Activated CD4-positive, alpha-beta T cell treated with anti-CD3 and anti-CD28 coated beads, Interleukin-2, amount 10 ng/mL, durations not matched to agents 7 days and 5 days (primary cell): ENCODE measurements at regions not wholly inside any gene's neighbourhood (a gene's known extent, or its start where the extent isn't known, plus 50 kb on each side); places are given as distances from the start of the nearest gene placed in this dataset.

Source experiments
- CTCF ChIA-PET: fragments of 350-600 bp; sonication (Branson Sonifier 250); formaldehyde crosslinking; loops from one replicate; lab custom pipeline; 2021; ENCODE audit warnings: antibody characterized with exemption; lab: Charles Lee
- POLR2A ChIA-PET: fragments of 350-600 bp; sonication (Branson Sonifier 250); formaldehyde crosslinking; loops from one replicate; lab custom pipeline; 2021; ENCODE audit warnings: antibody characterized with exemption; lab: Charles Lee
- DNase-seq: peaks from one replicate; pipeline ENCODE4 v3.0.0-alpha.2; 2020
- H3K27ac Mint-ChIP-seq: one replicate; pipeline ENCODE4 v1.8.0; 2021; ENCODE audit warnings: mild to moderate bottlenecking, moderate library complexity, mixed read lengths
- H3K27me3 Mint-ChIP-seq: one replicate; pipeline ENCODE4 v1.8.0; 2021; ENCODE audit warnings: mixed read lengths
- H3K36me3 Mint-ChIP-seq: one replicate; pipeline ENCODE4 v1.8.0; 2021; ENCODE audit warnings: low read depth, mixed read lengths
- H3K4me1 Mint-ChIP-seq: one replicate; pipeline ENCODE4 v1.8.0; 2021; ENCODE audit warnings: mixed read lengths
- H3K4me3 Mint-ChIP-seq: one replicate; pipeline ENCODE4 v1.8.0; 2021; ENCODE audit warnings: mild to moderate bottlenecking, moderate library complexity, mixed read lengths
- H3K9me3 Mint-ChIP-seq: one replicate; pipeline ENCODE4 v1.8.0; 2021; ENCODE audit warnings: mixed read lengths

DNA sequence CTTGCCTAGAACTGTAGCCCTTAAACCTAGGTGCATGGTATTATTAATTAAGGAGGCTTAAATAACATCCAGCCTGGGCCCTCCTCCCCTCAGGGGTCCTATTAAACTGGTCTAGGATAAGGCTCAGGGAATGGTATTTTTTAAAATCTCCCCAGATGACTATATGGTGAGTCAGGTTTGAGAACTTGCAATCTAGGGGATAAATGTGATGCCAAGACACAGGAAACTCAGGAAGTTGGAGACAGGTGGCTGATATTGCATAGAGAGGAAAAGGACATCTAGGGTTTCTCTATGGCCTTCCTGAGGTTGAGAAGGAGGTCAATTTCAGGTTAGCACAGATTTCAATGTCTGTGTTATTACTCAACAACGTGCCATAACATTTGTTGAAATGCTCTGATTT, 581.0 kb downstream of the TLE1 start:
- Mint-ChIP-seq H3K27ac (no peak overlapping the region), H3K27me3 (peaks cover 3% of the 10 kb centered on the region), H3K9me3 (no peaks in the 10 kb centered on the region), H3K4me3 (no peak overlapping the region), H3K36me3 (no peaks in the 10 kb centered on the region), H3K4me1 (peaks cover 7% of the 10 kb centered on the region)
- CTCF ChIA-PET: no interaction called here
- no peak for DNase-seq
- POLR2A ChIA-PET: no interaction called here

DNA sequence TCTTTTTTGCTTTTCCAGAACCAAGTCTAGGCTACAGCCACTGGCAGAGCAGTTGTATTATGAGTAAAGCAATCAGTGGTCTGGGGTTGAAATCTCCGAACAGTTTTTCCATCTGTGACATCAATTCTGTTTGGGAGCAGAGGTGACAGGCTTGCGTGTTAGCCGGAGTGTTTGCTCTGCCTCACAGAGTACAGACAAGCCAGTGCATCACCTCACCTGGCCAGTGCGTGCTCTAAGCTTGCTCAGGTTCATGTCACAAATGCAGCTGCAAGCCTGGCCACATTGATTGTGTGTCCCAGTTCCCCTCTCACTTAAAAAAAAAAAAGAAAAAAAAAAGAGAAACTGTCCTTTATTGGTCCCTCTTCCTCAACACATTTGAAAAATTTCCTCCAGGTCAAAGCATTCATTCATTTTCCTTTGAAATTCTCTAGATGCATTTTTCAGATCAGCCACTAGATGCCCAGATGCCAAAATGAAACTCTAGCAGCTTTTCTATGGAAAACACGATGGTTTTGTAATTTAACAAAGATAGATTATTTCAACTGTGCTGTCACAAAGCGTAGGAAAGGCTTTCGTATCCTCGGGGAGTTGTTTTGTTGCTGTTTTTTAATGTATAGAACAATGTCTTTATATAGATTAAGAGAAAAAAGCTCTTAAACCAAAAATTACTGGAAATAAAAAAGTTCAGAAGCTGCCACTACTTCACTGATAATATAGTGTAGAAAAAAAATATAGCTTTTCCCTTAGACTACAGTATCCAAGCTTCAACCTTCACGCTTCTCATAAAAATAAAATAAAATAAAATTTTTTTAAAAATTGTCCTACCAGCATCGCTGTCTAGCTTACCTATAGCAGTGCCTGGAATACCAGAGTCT, 585.5 kb downstream of the TLE1 start:
- no peak overlapping the region for H3K4me3 Mint-ChIP-seq
- peaks cover 3% of the 10 kb centered on the region for H3K27me3 Mint-ChIP-seq
- no peak for DNase-seq
- H3K9me3 Mint-ChIP-seq: no peaks in the 10 kb centered on the region
- no peak overlapping the region for H3K27ac Mint-ChIP-seq
- POLR2A ChIA-PET: no interaction called here
- CTCF ChIA-PET: no interaction called here
- H3K4me1 Mint-ChIP-seq: no peaks in the 10 kb centered on the region
- no peaks in the 10 kb centered on the region for H3K36me3 Mint-ChIP-seq

DNA sequence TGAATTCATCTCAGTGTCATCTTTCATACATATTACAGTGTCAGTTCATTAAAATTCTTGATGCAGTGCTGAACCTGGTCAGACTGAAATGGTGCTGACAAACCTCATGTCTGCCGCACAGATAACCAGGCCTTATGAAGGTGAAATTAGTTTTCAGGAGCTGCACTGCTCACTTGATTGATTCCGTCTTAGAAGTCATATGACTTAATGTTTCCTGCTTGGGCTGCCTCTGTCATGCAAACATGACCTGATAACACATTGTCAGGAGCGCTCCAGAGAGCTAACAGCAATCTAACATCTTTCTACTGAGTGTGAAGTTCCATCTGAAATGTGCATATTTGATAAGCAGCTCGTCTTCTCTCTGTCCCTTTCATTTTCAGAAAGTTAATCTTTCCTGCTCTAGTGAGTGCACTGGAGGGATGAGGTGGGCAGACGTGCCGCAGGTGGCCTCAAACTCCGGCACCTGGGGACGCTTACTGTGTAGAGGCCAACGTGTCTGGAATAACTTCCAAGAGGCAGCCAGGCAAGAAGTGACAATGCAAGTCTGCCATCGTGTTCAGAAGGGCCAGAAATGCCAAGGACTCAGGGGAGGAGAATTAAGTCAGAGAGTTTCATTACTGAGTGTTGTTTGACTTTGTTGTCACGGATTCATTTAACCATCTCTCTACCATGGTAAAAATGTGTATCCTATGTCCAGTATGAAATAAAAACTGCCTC, 592.1 kb downstream of the TLE1 start:
- DNase-seq: no peak
- H3K4me1 Mint-ChIP-seq: no peaks in the 10 kb centered on the region
- no peaks in the 10 kb centered on the region for H3K9me3 Mint-ChIP-seq
- no peaks in the 10 kb centered on the region for H3K36me3 Mint-ChIP-seq
- ChIA-PET POLR2A (no interaction called here), CTCF (no interaction called here)
- no peak overlapping the region for H3K4me3 Mint-ChIP-seq
- H3K27me3 Mint-ChIP-seq: no peaks in the 10 kb centered on the region
- H3K27ac Mint-ChIP-seq: no peak overlapping the region

DNA sequence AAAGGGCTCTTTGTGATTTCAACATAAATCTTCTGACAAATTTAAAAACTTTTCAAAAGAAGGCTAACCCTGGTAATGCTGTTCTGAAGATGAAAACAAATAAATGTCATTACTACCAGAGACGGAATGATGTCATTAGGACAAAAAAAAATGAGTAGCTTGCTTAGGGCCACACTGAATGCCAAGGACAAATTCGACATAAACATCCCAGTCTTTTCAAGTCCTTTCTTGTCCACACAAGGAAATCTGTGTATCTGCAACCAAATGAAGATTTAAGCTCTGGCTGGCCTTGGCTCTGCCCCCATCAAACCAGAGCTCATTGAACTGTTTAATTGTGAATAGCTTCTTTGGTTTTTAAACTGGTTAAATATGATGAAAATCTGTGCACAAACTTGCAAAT, 592.7 kb downstream of the TLE1 start:
- H3K9me3 Mint-ChIP-seq: no peaks in the 10 kb centered on the region
- no peak for DNase-seq
- H3K4me3 Mint-ChIP-seq: no peak overlapping the region
- CTCF ChIA-PET: no interaction called here
- H3K27me3 Mint-ChIP-seq: no peaks in the 10 kb centered on the region
- H3K27ac Mint-ChIP-seq: no peak overlapping the region
- POLR2A ChIA-PET: no interaction called here
- no peaks in the 10 kb centered on the region for H3K4me1 Mint-ChIP-seq
- no peaks in the 10 kb centered on the region for H3K36me3 Mint-ChIP-seq

DNA sequence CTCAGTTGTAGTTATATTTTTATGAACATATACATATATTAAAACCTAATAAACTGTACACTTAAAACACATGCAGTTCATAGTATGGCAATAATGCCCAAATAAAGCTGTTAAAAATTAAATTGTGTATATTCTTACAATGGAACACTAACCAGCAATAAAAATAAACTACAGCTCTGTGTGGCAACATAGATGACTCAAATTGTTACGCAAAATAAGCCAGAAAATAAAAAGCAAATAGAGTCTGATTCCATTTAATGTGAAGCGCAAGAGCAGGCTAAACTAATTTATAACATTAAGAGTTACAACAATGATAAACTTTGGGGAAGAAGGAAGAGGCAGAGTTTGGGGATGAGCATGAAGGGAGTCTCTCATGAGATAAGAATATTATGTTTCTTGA, 597.3 kb downstream of the TLE1 start:
- ChIA-PET POLR2A (no interaction called here), CTCF (no interaction called here)
- Mint-ChIP-seq H3K27me3 (no peaks in the 10 kb centered on the region), H3K27ac (no peak overlapping the region), H3K4me3 (no peak overlapping the region), H3K36me3 (no peaks in the 10 kb centered on the region), H3K4me1 (no peaks in the 10 kb centered on the region), H3K9me3 (no peaks in the 10 kb centered on the region)
- no peak for DNase-seq

DNA sequence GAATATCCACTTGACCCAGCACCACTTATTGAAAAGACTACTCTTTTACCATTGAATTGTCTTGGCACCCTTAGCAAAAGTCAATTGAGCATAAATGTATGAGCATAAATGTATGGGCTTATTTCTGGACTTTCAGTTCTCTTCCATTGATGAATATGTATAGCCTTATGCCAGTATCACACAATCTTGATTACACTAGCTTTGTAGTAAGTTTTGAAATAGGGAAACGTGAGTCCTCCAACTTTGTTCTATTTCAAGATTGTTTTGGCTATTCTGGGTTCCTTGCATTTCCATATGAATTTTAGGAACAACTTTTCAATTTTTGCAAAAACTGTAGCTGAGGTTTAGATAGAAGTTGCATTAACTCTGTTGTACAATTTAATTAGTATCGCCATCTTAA, 601.0 kb downstream of the TLE1 start:
- POLR2A ChIA-PET: no interaction called here
- no peaks in the 10 kb centered on the region for H3K27me3 Mint-ChIP-seq

DNA sequence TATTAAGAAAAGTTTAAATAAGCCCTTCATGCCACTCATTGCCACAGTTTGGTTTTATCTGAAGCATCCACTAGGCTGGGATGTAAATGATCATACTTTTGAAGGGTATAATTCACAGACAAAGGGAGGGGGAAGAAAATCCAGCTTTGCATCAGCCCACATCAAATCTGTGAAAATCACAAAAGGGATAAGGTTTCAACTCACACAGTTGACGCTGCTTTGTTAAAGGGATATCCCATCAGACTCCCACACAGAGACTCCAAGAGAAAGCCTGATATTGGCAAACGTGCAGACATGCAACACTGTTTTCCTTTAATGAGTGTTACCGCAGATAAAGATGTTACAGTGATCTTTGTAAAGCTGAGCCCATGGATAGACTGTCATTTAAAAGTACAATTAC, 602.9 kb downstream of the TLE1 start:
- Mint-ChIP-seq H3K4me1 (no peaks in the 10 kb centered on the region), H3K4me3 (no peak overlapping the region), H3K27ac (no peak overlapping the region), H3K9me3 (peaks cover 2% of the 10 kb centered on the region), H3K36me3 (no peaks in the 10 kb centered on the region), H3K27me3 (no peaks in the 10 kb centered on the region)
- CTCF ChIA-PET: no interaction called here
- DNase-seq: no peak
- POLR2A ChIA-PET: no interaction called here

More for the DNA sequence above, 601.0 kb downstream of the TLE1 start:
- H3K36me3 Mint-ChIP-seq: no peaks in the 10 kb centered on the region
- no peak for DNase-seq
- CTCF ChIA-PET: no interaction called here
- H3K27ac Mint-ChIP-seq: no peak overlapping the region
- no peaks in the 10 kb centered on the region for H3K9me3 Mint-ChIP-seq
- no peaks in the 10 kb centered on the region for H3K4me1 Mint-ChIP-seq
- H3K4me3 Mint-ChIP-seq: no peak overlapping the region

DNA sequence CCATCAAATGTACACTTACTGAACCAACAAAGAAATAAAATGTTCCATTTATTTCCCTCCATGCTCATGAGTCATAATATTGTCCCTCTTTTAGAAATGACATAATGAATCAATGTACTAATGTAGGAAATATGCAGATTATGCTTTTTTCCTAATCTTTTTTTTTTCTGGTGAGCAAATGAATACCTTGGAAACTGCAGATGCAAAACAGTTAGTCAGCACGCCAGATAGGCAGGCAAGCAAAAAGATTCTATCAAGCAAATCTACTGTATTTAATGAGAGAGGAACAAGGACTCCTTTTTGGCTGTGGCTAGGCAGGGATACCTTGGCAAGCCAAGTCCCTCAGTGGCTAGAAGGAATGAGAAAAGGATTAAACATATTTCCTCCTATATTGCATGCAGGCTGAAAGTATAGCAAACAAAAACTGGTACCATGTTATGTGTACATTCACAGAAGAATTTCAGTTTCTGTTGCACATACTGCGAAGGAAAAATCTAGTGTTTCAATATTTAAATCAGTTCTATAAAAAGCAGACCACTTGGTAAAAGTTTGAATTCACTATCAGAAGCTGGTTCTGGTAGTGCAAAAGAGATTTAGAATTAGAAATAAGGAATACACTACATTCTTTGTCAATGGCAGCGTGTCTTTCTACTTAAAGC, 605.4 kb downstream of the TLE1 start:
- no peaks in the 10 kb centered on the region for H3K27me3 Mint-ChIP-seq
- POLR2A ChIA-PET: no interaction called here
- no peaks in the 10 kb centered on the region for H3K4me1 Mint-ChIP-seq
- DNase-seq: no peak
- H3K36me3 Mint-ChIP-seq: no peaks in the 10 kb centered on the region
- no peak overlapping the region for H3K27ac Mint-ChIP-seq
- H3K4me3 Mint-ChIP-seq: no peak overlapping the region
- CTCF ChIA-PET: no interaction called here
- H3K9me3 Mint-ChIP-seq: peaks cover 2% of the 10 kb centered on the region

DNA sequence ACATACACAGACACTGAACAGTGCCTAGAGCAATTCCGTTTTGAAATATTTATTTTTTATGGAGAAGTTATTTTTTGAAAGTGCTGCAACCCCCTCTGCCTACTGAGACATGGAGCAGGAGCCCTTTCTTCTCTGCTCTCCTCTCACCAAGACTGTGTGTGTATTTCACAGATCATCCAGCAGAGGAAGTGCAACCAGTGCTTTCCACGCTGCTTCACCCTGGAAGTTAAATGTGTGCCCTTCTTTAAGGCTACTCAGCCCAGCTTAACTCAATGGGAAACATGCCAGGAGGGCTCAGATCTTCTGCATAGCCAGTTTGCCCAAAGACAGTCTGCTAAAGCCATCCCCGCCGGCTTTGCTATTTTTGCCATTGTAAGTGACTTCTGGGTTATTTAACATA, 606.3 kb downstream of the TLE1 start:
- no peak overlapping the region for H3K4me3 Mint-ChIP-seq
- no peak for DNase-seq
- H3K36me3 Mint-ChIP-seq: no peaks in the 10 kb centered on the region
- H3K27ac Mint-ChIP-seq: no peak overlapping the region
- ChIA-PET POLR2A (no interaction called here), CTCF (no interaction called here)
- H3K27me3 Mint-ChIP-seq: no peaks in the 10 kb centered on the region
- H3K9me3 Mint-ChIP-seq: peaks cover 2% of the 10 kb centered on the region
- no peaks in the 10 kb centered on the region for H3K4me1 Mint-ChIP-seq

DNA sequence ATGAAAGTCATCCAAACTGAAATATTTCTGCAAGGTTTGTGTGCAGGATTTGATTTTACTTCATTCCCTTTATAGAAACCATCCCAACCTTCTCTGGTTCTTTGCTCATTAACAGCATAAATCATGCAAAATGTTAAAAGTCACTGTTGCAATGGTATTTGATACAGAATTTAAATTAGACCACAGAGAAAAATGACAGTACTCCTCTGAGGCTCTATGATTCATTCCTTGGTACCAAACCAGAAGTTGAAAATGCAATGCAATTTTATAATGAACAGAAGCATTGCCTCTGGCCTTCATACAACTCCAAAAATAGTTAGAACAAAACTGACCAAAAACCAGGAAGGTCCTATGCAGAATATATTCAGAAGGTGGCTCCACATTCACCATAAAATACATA, 607.1 kb downstream of the TLE1 start:
- ChIA-PET POLR2A (no interaction called here), CTCF (no interaction called here)
- H3K27me3 Mint-ChIP-seq: no peaks in the 10 kb centered on the region
- no peaks in the 10 kb centered on the region for H3K4me1 Mint-ChIP-seq
- DNase-seq: no peak
- peaks cover 2% of the 10 kb centered on the region for H3K9me3 Mint-ChIP-seq
- H3K27ac Mint-ChIP-seq: no peak overlapping the region
- no peak overlapping the region for H3K4me3 Mint-ChIP-seq
- no peaks in the 10 kb centered on the region for H3K36me3 Mint-ChIP-seq

DNA sequence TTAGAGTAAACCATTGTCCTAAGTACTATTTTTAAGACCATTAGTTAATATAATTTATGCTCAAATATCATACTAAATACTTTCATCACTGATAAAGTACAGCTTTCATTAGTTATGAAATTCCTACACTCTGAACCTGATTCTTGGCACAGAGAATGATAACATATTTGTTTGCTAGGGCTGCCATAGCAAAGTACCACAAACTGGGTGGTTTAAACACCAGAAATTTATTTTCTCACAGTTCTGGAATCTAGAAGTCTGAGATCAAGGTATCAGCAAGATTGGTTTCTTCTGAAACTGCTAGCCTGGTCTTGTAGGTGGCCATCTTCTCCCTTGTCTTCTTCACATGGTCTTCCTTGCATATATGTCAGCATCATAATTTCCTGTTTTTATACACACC, 608.4 kb downstream of the TLE1 start:
- Mint-ChIP-seq H3K27me3 (no peaks in the 10 kb centered on the region), H3K9me3 (peaks cover 2% of the 10 kb centered on the region), H3K36me3 (no peaks in the 10 kb centered on the region), H3K4me1 (no peaks in the 10 kb centered on the region), H3K27ac (no peak overlapping the region), H3K4me3 (no peak overlapping the region)
- no peak for DNase-seq
- ChIA-PET CTCF (no interaction called here), POLR2A (no interaction called here)

DNA sequence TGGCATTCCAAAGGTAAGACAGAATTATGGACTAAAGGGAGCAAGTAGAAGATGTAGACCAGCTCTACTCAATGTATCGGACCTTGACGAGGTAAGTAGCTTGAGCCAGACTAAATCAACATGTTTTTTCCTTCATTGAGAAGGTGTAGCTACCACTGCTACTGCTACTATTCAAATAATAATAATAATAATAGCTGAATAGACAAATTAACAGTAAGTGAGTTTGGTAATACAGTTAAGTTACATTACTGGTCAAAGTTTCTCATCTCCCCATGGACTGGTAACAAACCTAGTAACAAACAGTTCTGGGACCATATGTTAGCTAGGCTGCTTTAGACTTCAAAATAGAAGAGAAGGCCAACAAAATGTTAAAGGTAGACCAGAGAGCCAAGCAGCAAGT, 609.2 kb downstream of the TLE1 start:
- no peaks in the 10 kb centered on the region for H3K36me3 Mint-ChIP-seq
- no peak overlapping the region for H3K4me3 Mint-ChIP-seq
- H3K9me3 Mint-ChIP-seq: peaks cover 2% of the 10 kb centered on the region
- ChIA-PET CTCF (no interaction called here), POLR2A (no interaction called here)
- no peak overlapping the region for H3K27ac Mint-ChIP-seq
- H3K27me3 Mint-ChIP-seq: no peaks in the 10 kb centered on the region
- no peaks in the 10 kb centered on the region for H3K4me1 Mint-ChIP-seq
- DNase-seq: no peak

DNA sequence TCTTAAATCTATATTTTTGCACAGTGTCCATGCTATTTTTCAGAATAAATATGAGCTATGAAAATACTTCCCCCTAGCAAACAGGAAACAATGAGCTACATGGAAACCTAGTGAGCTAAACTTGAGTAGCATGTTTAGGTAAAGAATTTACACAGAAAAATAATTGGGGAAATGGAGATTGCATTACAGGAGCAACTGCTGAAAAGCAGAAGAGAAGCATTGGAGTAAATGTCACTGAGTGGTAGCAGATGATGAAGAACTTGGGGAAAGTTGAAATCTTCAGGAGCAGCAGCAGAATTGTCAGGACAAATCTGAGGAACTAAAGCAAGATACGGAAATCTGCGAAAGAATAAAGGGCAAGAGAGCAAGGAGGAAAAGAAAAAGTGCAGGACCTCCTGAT, 610.3 kb downstream of the TLE1 start:
- DNase-seq: no peak
- Mint-ChIP-seq H3K27ac (no peak overlapping the region), H3K4me3 (no peak overlapping the region), H3K27me3 (no peaks in the 10 kb centered on the region), H3K4me1 (no peaks in the 10 kb centered on the region), H3K9me3 (peaks cover 2% of the 10 kb centered on the region), H3K36me3 (no peaks in the 10 kb centered on the region)
- POLR2A ChIA-PET: no interaction called here
- CTCF ChIA-PET: no interaction called here
